GM18502 (cell line): ENCODE measurements at regions not wholly inside any gene's neighbourhood (a gene's known extent, or its start where the extent isn't known, plus 50 kb on each side); places are given as distances from the start of the nearest gene placed in this dataset.
"Not testable (repeated sequence)": the region's sequence is repeated elsewhere in the genome, so short reads cannot be mapped to it uniquely, and the experiment has no call there.

Experiments
- ATAC-seq: cut with Tn5 transposase; IDR thresholded peaks from one replicate; pipeline ENCODE4 v1.9.1; 2021; ENCODE audit warnings: mild to moderate bottlenecking; ENCODE audit not compliant: unreplicated experiment, poor library complexity

GRCh38 chr21:22132358-22133071 is 1134.3 kb downstream of the NCAM2 start:
- ATAC-seq, result no peak

- no peak for ATAC-seq
Observed at GRCh38 chr21:22136740-22137139, 1138.5 kb downstream of the NCAM2 start.

GRCh38 chr21:22138297-22139016 is 1140.2 kb downstream of the NCAM2 start:
- ATAC-seq, result no peak

- no peak for ATAC-seq
Observed at GRCh38 chr21:22145545-22145944, 1147.3 kb downstream of the NCAM2 start.

GRCh38 chr21:22154579-22155274 is 1156.5 kb downstream of the NCAM2 start:
- no peak for ATAC-seq

GRCh38 chr21:22164912-22165311 is 1166.7 kb downstream of the NCAM2 start:
- ATAC-seq, result no peak

- no peak for ATAC-seq
Observed at GRCh38 chr21:22174746-22175145, 1176.5 kb downstream of the NCAM2 start.

GRCh38 chr21:22189278-22189677 is 1191.1 kb downstream of the NCAM2 start:
- no peak for ATAC-seq

GRCh38 chr21:22191581-22191980 is 1193.4 kb downstream of the NCAM2 start:
- no peak for ATAC-seq

- ATAC-seq, result no peak
Observed at GRCh38 chr21:22192766-22193165, 1194.6 kb downstream of the NCAM2 start.

GRCh38 chr21:22194986-22195385 is 1196.8 kb downstream of the NCAM2 start:
- not testable (repeated sequence) for ATAC-seq

- no peak for ATAC-seq
Observed at GRCh38 chr21:22200378-22201092, 1202.3 kb downstream of the NCAM2 start.

- no peak for ATAC-seq
Observed at GRCh38 chr21:22201126-22201525, 1202.9 kb downstream of the NCAM2 start.

GRCh38 chr21:22201669-22202068 is 1203.5 kb downstream of the NCAM2 start:
- ATAC-seq, result no peak

GRCh38 chr21:22209304-22209700 is 1211.1 kb downstream of the NCAM2 start:
- ATAC-seq, result no peak

GRCh38 chr21:22211943-22212342 is 1213.7 kb downstream of the NCAM2 start:
- no peak for ATAC-seq

GRCh38 chr21:22223385-22223784 is 1225.2 kb downstream of the NCAM2 start:
- ATAC-seq, result no peak

- ATAC-seq, result no peak
Observed at GRCh38 chr21:22224261-22224660, 1226.1 kb downstream of the NCAM2 start.

GRCh38 chr21:22225299-22225698 is 1227.1 kb downstream of the NCAM2 start:
- ATAC-seq, result no peak

- no peak for ATAC-seq
Observed at GRCh38 chr21:22231013-22231412, 1232.8 kb downstream of the NCAM2 start.
